Adrenal gland (tissue), 5 donors: ENCODE measurements at regions not wholly inside any gene's neighbourhood (a gene's known extent, or its start where the extent isn't known, plus 50 kb on each side); places are given as distances from the start of the nearest gene placed in this dataset.

ENCODE experiments used
- POLR2A ChIP-seq, 2 donors: fragments of 450-650 bp; IDR thresholded peaks; one replicate each; pipeline ENCODE4 v1.6.1; 2017; ENCODE audit warnings: antibody characterized with exemption in 2 of 2, mild to moderate bottlenecking in 2 of 2, moderate library complexity in 1 of 2
- TF ChIP-seq, protein P1 (sequence below), 6 experiments: fragments of 450-650 bp in 4 of 6; fragments of 200-600 bp in 2 of 6; sonication (generic) in 1 of 6; IDR thresholded peaks; 1 replicate in 5 of 6; 2 replicates in 1 of 6; pipeline versions ENCODE4 v1.5.1 to v1.8.0; 2016 to 2021; ENCODE audit warnings: antibody characterized with exemption in 6 of 6, mild to moderate bottlenecking in 2 of 6, moderate library complexity in 1 of 6
- donor health status: DM: no; HTN: no; CAD: no.

DNA sequence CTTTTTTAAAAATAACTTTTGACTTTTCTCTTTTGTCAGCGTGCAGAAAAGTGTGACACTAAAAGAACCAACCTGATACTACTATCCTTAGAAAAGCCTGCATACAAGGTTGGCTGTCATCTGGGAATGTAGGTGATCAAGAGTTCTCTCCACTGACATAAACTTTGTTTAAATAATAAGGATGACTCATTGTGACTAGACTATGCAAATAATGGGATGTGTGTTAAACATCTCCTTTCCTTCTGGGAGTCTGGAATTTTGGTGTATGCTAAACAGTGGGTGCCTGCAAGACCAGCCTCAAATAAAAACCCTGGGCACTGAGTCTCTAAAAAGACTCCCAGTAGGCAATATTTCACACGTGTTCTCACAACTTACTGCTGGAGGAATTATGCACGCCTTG, 373.4 kb downstream of the CNTNAP4 start:
- no peak for TF ChIP-seq POLR2A (IDR thresholded peaks at IDR 0.05)
- TF ChIP-seq, protein P1, sequence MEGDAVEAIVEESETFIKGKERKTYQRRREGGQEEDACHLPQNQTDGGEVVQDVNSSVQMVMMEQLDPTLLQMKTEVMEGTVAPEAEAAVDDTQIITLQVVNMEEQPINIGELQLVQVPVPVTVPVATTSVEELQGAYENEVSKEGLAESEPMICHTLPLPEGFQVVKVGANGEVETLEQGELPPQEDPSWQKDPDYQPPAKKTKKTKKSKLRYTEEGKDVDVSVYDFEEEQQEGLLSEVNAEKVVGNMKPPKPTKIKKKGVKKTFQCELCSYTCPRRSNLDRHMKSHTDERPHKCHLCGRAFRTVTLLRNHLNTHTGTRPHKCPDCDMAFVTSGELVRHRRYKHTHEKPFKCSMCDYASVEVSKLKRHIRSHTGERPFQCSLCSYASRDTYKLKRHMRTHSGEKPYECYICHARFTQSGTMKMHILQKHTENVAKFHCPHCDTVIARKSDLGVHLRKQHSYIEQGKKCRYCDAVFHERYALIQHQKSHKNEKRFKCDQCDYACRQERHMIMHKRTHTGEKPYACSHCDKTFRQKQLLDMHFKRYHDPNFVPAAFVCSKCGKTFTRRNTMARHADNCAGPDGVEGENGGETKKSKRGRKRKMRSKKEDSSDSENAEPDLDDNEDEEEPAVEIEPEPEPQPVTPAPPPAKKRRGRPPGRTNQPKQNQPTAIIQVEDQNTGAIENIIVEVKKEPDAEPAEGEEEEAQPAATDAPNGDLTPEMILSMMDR (IDR thresholded peaks at IDR 0.05), result no peak
